Activated effector memory CD4-positive, alpha-beta T cell treated with anti-CD3 and anti-CD28 coated beads, Interleukin-2, amount 50 U/mL, for 16 hours (primary cell): ENCODE measurements at regions not wholly inside any gene's neighbourhood (a gene's known extent, or its start where the extent isn't known, plus 50 kb on each side); places are given as distances from the start of the nearest gene placed in this dataset.

Experiments
- DNase-seq: peaks from one replicate; pipeline ENCODE4 v3.0.0-alpha.2; 2020

DNA sequence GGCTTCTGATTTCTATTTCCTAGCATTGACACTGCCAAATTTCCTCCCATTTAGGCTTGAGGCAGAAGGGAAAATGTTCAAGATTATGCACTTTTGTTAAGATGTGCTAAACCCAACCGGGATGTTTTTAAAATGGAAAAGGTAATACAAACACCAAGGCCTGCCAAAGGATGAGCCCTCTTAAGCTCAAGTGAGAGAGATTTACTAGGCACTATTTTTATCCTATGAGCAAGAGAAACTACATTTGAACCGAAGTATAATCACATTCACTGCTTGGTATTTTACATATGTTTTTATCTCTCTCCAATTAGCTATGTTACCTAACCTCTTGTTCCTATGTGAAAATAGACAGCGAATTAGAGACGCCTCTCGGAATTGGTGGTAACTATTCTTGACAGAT, 295.8 kb downstream of the GABRB3 start:
- no peak for DNase-seq

DNA sequence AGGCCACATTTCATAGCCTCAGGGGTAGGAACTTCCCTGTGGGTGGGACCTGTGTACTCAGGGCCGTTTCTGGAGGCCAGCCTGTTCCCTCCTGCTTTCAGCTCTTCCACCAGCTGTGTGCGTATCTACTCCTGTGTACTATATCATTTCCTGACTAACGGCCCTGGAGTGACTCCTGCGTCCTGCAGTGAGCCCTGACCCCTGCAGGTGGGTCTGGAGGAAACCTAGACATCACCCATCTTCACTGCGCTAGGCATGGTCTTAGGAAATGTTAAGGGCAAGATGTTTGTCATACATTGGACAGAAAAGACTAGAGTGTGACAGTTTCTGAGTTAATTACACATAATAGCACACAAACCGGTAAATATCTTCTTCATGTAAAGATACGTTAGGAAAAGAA, 297.3 kb downstream of the GABRB3 start:
- DNase-seq: no peak

DNA sequence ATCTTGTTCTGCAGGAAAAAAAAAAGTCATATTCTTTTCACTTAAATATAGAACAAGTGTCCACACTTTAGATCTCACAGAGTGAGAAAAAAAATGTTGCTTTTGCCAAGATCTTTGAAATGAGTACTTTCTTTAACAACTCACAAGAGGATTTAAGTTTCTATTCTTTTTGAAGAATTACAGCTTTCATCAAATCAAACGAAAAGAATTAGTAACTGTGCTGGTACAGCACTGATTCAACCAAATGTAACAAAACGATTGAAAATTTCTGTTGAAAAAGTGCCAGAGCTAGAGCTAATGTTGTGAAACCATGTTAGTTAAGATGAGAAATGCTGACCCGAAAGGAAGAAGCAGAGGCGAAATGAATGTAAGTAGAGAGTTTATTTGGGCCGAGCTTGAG, 300.2 kb downstream of the GABRB3 start:
- no peak for DNase-seq

DNA sequence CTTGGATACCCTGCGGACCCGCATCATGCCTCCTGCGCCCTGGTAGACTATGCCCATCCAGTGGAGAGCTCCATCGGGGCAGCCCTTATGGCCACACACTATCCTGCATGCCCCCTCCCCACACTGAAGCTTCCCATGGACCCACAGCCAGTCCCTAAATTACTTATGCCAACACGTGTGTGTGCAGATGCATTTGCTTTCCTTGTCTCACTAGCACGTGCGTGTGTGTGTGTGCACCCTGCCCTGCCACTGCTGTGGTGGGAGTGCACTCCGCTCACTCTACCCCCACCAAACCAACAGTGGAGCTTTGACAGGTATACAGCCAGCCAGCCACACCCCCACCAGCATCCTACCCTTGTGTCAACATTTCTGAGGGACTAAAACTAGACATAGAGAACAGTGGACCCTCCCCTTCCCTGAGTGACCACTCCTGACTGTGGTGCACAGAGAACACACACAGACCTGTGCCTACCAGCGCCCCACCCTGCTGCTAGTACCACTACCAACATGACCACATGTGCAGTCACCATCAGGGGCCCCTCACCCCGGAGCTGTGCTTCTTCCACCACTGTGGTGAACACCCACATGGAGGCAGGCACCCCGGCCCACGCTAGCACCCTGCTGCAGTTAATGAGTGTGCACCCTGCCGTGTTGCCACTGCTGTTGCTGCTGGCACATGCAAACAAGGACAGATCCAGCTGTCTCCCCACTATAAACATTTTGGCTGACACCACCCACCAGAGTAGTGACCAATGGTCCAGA, 310.8 kb downstream of the GABRB3 start:
- no peak for DNase-seq

DNA sequence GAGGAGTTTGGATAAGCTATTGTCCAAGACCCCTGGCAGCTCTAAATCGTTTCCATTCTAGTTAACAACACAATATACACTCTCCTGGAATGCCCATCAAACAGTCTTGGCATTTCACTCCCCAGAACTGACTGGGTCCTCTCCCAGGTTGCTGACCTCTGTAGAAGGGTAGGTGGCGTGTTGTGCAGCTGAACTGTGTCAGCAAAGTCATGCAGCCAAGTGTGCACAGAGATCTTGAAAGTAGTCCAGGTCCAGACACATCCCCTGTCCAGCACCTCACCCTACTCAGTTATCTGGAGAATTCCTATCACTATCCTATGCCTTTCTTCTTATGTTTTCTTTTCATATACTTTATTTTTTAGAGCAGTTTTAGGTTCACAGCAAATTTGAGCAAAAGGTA, 312.7 kb downstream of the GABRB3 start:
- DNase-seq: no peak

DNA sequence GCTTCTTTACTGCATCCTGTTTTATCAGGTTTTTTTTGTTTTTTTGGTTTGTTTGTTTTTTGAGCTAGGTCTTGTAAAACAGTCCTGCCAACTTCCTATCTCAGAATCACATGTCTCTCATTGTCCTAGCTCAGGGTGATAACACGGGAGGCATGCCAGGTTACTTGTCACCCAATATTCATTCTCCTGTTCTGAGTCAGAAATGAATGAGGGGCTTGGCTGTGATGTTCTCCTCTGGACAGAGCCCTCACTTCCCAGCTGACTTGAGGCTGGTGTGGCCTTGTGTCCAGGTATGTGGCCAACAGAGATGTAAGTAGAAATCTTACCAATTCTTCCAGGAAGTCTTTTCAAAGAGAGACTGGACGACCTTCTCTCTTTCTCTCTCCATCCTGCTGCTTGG, 317.0 kb downstream of the GABRB3 start:
- no peak for DNase-seq

DNA sequence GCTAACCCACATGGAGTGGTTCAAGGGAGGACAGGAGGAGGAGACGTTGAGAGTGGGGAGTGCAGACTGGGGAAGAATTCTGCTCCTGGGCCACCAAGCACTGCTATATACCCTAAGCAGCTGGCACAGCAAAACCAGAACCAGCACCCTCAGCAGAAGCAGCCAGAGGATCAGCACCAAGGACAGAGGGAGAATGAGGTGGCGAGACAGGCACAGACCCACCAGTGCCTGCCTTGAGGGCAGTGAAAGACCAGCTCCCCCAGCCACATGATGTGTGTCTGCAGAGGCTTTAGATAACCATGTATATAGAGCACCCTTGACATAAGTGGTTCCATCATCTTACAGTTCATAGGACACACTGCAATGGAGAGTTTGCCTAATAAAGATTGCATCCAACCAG, 319.0 kb downstream of the GABRB3 start:
- DNase-seq: no peak

DNA sequence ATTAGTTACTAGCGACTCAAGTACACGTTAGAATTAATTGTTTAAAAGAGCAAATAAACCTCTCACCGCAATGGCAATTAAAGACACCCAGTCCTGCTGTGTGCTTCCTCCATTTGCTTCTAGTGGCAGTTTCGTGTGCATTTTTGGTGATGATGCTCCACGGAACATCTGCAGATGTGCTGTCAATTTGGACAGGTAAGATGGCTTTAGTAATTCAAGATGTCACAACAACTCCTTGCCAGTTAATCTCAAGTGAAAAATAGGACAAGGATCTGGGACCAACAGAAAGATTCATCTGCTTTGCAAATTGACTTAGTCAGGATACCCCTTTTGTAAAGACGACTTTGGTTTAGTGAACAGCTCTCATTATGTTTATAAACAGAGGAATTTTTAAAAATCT, 320.9 kb downstream of the GABRB3 start:
- no peak for DNase-seq

DNA sequence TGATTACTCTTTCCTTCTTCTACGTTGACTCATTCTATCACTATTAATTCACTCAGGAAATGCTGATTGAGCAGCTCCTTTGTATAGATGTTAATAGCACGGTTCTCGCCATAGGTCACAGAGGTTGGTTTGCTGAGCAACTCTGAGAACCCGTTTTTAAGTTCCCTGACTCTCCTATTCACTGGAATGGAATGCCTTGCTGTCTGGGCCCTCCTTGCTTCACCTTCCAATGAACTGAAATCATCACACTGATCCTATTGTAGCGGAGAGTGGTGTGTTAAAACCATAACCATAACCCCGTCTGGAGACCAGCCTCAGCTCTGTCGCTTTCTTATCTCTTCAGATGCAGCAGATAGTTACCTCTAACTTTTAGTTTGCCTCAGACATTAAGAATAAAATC, 323.6 kb downstream of the GABRB3 start:
- no peak for DNase-seq

DNA sequence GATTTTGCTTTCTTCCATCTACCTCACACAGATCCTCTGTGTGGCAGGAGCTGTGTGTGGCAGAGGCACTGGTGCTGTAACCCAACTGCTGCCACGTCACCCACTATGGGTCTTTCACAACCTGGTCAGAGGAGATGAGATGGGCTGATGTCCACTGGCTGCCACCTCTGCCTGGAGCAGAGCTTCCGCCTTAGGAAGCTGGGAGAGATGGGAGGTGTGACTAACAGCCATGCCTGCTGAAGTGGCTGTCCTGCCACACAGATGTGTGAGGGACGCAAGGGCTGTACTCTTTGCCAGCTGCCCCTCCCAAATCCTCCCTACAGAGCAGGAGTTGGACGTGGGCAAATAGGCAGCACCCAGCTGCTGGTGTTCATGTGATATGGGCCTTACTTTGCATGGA, 329.5 kb downstream of the GABRB3 start:
- DNase-seq: no peak

DNA sequence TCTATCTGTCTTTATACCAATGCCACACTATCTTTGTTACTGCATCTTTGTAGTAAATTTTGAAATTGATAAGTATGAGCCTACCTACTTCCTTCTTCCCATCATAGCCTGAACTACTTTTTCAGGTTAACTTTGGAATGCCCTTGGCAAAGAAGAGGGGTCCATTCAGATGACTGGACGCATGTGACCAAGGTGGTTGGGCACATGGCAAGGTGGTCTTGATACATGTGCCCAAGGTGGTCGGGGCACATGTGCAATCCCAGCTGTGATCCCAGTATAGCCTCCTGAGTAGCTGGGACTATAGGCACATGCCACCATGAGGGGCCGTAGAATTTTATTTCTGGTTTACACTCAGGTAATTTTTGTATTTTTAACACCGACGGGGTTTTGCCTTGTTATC, 330.2 kb downstream of the GABRB3 start:
- no peak for DNase-seq

DNA sequence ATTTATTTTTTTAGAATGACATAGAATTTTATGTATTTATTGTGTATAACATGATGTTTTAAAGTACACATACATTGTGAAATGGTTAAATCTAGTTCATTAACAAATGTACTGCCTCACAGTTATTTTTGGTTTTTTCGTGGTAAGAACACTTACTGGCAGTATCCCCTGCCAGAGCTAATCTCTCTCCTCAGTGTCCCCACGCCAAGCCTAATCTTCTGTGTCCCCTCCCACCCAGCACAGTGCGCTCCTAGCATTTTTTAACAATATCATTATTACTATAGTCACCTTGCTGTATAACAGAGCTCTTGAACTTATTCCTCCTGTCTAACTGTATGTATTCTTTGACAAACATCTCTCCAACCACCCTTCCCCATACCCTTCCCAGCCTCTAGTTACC, 333.2 kb downstream of the GABRB3 start:
- no peak for DNase-seq

DNA sequence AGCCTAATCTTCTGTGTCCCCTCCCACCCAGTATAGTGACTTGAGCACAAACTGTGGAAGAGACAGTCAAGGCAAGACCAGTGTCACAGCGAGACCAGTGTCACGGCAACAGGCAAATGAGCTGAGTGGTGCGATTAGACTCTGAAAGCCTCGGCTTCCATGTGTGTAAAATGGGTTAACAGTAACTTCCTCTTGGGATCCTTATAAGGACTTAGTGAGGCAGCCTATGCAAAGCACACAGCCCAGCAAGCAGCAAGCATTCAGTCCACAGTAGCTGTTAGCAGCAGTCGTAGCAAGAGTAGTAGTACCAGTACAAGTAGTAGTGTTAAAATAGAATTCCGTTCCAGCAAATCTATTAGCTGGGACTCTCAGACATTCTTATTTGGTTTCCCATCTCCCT, 334.1 kb downstream of the GABRB3 start:
- no peak for DNase-seq

DNA sequence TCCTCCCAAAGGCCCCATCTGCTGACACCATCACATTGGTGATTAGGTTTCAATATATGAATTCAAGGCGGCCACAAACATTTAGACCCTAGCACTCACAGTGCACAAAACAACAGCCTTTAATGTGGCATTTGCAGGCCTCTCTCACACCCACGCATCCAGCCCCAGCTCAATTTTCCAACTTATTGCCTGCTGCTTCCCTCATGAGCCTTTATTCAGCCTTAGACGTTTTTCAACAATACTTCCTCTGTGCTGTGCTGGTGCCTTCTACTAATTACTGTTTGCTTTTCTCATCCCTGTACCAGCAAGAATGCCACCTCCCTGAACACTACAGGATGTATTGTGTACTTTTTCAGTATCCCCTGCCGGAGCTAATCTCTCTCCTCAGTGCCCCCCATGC, 334.6 kb downstream of the GABRB3 start:
- no peak for DNase-seq

DNA sequence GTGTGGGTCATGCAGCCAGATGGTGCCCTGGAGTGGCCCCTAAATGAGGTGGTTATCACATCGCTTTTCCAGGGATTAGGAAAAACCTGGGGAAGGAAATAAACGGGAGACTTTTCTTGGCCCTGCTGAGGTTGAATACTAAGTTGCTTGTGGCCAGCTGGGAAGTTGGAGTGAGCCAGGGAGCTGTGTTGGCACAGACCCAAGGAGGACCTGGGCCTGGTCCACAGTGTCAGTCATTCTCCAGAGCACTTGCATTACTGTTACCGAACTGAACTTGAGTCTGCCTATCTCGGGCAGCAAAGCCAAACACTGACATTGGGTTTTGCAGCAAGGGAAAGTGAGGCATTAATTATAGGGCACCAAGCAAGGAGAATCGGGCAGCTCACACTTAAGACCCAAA, 339.0 kb downstream of the GABRB3 start:
- DNase-seq: no peak

DNA sequence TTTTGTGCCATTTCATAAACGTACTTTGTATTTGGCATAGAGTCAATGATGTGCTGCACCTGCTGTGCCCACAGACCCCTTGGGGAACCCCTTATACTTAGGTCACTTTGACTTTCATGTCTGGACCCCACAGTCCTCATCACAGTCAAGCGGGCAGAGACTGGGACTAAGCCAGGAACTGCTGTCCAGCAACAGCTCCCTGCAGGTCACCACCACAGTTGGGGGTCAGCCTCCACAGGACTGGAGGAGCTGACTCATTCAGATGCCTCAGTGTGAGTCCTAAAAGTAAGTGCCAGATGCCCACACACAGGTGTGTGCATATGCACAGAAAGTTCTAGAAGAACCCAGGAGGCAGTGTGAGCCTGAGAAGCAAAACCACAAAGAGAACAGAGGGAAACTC, 339.8 kb downstream of the GABRB3 start:
- no peak for DNase-seq

DNA sequence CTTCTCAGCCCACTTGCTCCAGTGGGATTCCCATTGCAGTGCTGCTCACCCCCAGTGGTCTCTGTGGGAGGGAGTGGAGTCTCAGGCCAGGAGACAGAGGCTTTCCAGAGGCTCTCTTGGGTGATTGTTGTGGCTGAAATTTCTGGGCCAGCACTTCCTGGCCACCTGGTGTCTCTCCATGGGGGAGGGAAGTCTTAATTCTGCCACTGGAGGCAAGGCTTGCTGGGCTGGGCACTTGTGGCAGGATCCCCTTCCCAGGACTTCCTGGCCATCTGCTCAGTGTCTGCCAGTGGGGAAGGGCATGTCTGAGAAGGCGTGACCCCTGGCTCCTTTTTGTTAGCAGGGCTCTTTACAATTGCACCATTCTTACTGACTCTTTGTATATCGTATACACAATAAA, 351.8 kb downstream of the GABRB3 start:
- no peak for DNase-seq

DNA sequence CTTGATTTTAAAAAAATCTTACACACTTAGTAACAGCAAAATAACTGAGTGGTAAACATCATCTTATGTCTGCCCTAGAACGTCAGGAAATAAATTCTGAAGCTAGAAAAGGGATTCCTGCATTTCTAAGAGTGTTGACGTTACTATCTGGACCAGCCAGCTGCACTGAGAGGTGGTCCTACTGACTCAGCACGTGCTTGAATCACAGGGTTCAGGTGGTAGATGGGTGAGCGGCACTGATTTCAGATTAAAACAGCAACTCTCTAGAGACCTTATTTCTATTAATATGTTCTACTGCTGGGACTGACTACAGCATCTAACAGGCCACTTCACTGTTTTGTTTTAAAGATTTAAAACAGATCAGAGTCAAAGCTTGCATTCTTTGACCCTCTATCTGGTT, 377.2 kb downstream of the GABRB3 start:
- no peak for DNase-seq

DNA sequence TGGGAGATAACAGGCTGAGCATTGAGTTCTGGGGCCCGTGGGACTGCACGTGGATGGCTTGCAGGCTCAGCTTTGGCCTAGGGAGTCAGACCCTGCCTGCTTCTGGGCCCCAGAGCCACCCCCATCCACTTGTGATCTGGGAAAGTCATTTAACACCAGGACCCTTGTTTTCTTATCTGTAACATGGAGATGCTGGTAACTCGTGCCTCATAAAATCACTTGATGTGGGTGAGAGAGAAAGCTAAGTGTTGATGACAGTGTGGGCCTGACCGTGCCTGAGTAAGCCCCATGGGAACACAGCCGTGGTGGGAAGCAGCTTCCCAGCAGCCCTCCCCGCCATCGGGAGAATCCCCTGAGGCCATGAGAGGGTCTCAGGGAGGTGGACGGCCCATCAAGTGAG, 378.1 kb downstream of the GABRB3 start:
- DNase-seq: no peak

DNA sequence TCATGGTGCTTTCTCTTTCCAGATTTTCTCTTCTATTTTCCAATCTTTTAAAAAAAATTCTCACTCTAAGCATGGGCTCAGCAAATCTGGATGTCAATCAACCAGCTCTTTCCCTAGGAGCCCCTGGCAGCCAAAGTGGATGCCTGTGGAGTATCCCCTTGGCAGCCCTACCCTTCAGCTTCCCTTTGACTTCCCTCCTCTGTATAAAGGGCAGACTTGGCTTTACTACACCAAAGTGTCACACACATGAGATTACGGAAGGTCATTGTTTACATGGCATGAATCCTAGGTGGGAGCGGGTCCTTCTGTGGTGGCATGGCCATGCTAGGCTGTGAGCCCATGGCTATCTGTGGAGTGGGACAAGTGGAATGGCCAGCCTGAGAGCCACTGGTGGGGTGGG, 379.9 kb downstream of the GABRB3 start:
- DNase-seq: no peak

DNA sequence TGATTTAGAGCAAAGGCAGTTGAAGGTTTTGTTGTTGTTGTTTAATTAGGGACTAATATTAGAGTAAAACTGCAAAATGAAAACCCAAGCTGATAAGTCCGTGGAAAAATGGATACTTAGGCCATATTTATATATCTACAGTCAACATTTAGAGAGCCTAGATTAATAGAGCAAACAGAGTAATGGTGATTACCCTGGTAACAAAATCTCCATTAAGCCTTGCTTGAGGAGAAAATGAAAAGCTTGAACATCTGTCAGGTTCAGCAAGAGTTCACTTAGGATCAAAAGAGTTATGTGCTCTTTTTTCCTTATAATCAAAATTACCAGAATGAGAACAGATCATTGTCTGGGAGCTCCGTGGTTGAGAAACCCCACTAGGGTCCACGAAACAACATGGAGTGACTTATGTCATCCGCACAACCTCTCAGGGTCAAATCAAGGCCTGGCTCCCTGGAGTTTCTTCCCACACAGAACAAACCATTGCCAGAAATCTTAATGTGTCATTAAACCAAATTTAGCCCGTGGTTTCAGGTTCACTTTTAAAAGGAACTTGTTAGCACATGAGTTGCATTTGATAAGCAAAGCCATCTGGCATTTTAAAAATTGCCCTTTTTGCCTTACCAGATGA, 381.2 kb downstream of the GABRB3 start:
- DNase-seq: no peak

DNA sequence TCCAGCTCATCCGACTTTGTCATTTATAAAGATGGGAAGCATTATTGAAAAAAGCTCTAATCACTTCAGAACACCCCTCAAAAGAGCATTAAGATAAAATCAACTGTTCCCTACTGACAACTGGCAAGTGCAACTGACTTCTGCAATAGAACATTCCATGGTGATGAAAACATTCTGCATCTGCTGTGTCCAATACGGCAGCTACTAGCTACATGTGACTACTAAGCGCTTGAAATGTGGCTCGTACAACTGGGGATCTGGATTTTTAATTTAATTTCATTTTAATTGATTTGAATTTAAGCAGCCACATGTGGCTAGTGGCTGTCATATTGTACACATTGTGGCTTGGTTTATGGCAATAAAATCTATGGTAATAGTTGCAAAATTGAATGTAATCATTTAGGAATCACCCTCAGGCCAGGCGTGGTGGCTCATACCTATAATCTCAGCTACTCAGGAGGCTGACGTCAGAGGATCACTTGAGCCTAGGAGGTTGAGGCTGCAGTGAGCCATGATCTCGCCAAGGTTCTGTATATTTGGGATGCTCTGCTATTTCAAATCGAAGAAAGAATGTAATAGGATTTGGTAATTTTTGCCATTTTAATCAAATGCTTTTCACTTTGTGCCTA, 390.3 kb downstream of the GABRB3 start:
- no peak for DNase-seq

DNA sequence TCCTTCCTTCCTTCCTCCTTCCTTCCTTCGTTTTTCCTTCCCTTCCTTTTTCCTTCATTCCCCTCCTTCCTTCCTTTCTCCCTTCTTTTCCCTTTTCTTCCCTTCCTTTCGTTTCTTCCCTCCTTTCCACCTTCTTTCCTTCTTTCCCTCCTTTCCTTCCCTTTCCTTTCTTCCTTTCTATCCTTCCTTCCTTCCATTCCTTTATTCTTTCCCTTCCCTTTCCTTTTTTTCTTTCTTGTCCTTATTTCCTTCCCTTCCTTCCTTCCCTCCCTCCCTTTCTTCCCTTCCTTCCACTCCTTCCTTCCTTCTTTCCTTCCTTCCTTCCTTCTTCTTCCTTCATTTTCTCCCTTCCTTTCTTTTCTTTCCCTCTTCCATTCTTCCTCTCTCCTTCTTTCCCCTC, 394.6 kb downstream of the GABRB3 start:
- DNase-seq: no peak

DNA sequence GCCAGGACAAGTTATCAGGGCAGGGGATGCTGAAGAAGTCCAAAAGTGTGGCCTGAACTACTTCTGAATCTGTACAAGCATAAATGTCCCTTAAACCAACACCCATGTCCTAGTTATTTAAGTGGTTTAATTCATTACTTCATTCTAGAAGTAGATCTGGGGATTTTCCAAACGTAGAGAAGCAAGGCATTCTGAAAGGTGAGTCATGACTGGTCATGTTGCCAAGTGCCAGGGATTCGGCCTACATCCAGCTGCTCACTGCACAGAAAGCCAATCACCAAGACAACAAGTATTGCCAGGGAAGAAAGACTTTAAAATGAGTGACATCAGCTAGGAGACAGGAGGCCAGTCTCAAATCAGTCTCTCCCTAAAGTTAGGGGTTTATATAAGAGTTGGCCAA, 396.6 kb downstream of the GABRB3 start:
- no peak for DNase-seq

DNA sequence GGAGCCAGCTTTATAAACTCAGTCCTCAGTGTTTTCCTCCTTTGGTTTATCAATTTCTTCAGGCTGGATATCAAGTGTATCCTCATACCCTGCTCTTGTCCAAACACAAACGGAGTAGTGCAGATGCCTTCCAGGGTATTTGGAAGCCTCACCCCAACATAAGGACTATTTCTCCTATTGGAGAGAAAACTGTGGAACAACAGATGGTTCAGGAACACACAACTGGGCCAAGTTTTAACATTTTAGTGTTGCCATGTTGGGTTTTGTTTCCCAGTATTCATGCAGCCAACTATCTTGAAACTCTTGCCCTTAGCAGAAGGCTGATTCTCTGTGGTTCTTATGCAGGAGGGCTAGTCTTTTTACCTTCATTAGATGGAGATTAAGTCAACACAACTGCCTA, 398.1 kb downstream of the GABRB3 start:
- no peak for DNase-seq
